Adrenal gland (tissue), 5 donors: ENCODE measurements at regions not wholly inside any gene's neighbourhood (a gene's known extent, or its start where the extent isn't known, plus 50 kb on each side); places are given as distances from the start of the nearest gene placed in this dataset.

Source experiments
- POLR2A ChIP-seq, 2 donors: fragments of 450-650 bp; IDR thresholded peaks; one replicate each; pipeline ENCODE4 v1.6.1; 2017; ENCODE audit warnings: antibody characterized with exemption in 2 of 2, mild to moderate bottlenecking in 2 of 2, moderate library complexity in 1 of 2
- TF ChIP-seq, protein P1 (sequence below), 6 experiments: fragments of 450-650 bp in 4 of 6; fragments of 200-600 bp in 2 of 6; sonication (generic) in 1 of 6; IDR thresholded peaks; 1 replicate in 5 of 6; 2 replicates in 1 of 6; pipeline versions ENCODE4 v1.5.1 to v1.8.0; 2016 to 2021; ENCODE audit warnings: antibody characterized with exemption in 6 of 6, mild to moderate bottlenecking in 2 of 6, moderate library complexity in 1 of 6
- donor health status: DM: no; HTN: no; CAD: no.

DNA sequence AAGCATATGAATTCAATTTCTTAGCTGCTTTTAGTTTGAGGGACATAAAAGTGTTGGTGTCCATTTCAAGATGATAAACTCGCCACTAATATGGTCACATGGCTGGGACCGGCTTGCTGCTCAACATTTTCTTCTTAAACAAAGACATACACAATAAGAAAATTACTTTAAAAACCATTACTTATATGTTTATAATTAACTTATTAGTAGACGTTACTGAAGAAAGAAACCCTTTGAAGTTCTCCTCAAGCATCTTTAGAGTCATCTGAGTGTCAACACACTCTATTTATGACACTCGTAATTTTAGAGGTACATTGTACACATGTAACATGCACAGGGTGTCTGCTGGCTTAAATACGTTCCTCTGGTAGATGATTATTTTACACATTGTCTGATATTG is 74.7 kb downstream of the BMP4 start:
- TF ChIP-seq, protein P1, sequence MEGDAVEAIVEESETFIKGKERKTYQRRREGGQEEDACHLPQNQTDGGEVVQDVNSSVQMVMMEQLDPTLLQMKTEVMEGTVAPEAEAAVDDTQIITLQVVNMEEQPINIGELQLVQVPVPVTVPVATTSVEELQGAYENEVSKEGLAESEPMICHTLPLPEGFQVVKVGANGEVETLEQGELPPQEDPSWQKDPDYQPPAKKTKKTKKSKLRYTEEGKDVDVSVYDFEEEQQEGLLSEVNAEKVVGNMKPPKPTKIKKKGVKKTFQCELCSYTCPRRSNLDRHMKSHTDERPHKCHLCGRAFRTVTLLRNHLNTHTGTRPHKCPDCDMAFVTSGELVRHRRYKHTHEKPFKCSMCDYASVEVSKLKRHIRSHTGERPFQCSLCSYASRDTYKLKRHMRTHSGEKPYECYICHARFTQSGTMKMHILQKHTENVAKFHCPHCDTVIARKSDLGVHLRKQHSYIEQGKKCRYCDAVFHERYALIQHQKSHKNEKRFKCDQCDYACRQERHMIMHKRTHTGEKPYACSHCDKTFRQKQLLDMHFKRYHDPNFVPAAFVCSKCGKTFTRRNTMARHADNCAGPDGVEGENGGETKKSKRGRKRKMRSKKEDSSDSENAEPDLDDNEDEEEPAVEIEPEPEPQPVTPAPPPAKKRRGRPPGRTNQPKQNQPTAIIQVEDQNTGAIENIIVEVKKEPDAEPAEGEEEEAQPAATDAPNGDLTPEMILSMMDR (IDR thresholded peaks at IDR 0.05), result no peak
- no peak for TF ChIP-seq POLR2A (IDR thresholded peaks at IDR 0.05)
